ENCODE measurements at regions not wholly inside any gene's neighbourhood (a gene's known extent, or its start where the extent isn't known, plus 50 kb on each side); places are given as distances from the start of the nearest gene placed in this dataset.

GRCh38 chr2:219973136-219973535 is 345.7 kb downstream of the SLC4A3 start:
- Histone ChIP-seq H2BK15ac (ENCODE audit: low read depth, low read length) (no peak overlapping the region), H3K23ac (ENCODE audit: insufficient read length, low read depth, low read length) (no peak overlapping the region), H3K14ac (ENCODE audit: insufficient read depth, low read length) (no peak overlapping the region), H3K27me3 (ENCODE audit: insufficient read depth, low read length) (no peaks in the 10 kb centered on the region), H3K4ac (ENCODE audit: low read depth, low read length) (no peak overlapping the region), H3K23me2 (ENCODE audit: insufficient read length, low read depth, low read length, poor library complexity, severe bottlenecking) (no peaks in the 10 kb centered on the region), H2BK120ac (ENCODE audit: low read depth, low read length, poor library complexity, severe bottlenecking) (no peak overlapping the region), H4K91ac (ENCODE audit: insufficient read length, low read depth, low read length) (no peak overlapping the region), H2AFZ (ENCODE audit: low read length) (no peak overlapping the region), H2BK20ac (ENCODE audit: low read depth, low read length, poor library complexity, severe bottlenecking) (no peak overlapping the region), H3K56ac (ENCODE audit: insufficient read length, low read depth, low read length) (no peak overlapping the region), H3K18ac (ENCODE audit: insufficient read length, low read depth, low read length) (no peak overlapping the region), H3K9me3 (ENCODE audit: control insufficient read depth, low read depth, low read length) (no peaks in the 10 kb centered on the region), H3K79me1 (ENCODE audit: insufficient read depth, low read depth, low read length, poor library complexity, severe bottlenecking) (no peaks in the 10 kb centered on the region), H3K27ac (ENCODE audit: insufficient read length, low read depth, low read length) (no peak overlapping the region), H2BK12ac (ENCODE audit: insufficient read length, low read depth, low read length) (no peak overlapping the region), H3K4me2 (ENCODE audit: insufficient read depth, insufficient read length, low read length) (no peak overlapping the region), H3K4me1 (ENCODE audit: insufficient read depth, low read length) (no peaks in the 10 kb centered on the region; the same call in 1 of the 2 replicates), H2BK5ac (ENCODE audit: insufficient read length, low read length) (no peak overlapping the region), H2AK5ac (ENCODE audit: insufficient read length, low read length) (no peak overlapping the region), H4K8ac (replicated peaks; ENCODE audit: insufficient read length, low read depth, low read length) (no peak overlapping the region), H3K9ac (ENCODE audit: extremely low read depth, insufficient read length, low read length) (no peak overlapping the region), H4K5ac (ENCODE audit: insufficient read length, low read depth, low read length) (no peak overlapping the region), H4K20me1 (ENCODE audit: control insufficient read depth, insufficient read depth, insufficient read length) (no peaks in the 10 kb centered on the region), H3K79me2 (ENCODE audit: insufficient read depth, low read length) (no peaks in the 10 kb centered on the region), H3T11ph (ENCODE audit: low read length) (no peak overlapping the region)
- no peaks in the 10 kb centered on the region; a peak in 1 of 7 replicates for H3K36me3 Mint-ChIP-seq (ENCODE audit: insufficient read depth in 1 of 3, low read depth in 3 of 3)
- no peak for DNase-seq
- peaks cover 11% of the 10 kb centered on the region for H3K27me3 Mint-ChIP-seq (ENCODE audit: low read depth)
- no peak overlapping the region for H3K4me3 Mint-ChIP-seq
- TF ChIP-seq CTCF (conservative IDR thresholded peaks at IDR 0.05), result no peak
- no CpG with 5 or more reads among the region's 1 CpG for WGBS (ENCODE audit: extremely low coverage, insufficient read length, low lambda C conversion rate)
- H3K4me1 Mint-ChIP-seq, result peaks cover 0 to 4% of the 10 kb centered on the region in 2 experiments; a peak in 2 of 4 replicates
- no peak overlapping the region for H3K27ac Mint-ChIP-seq
- peaks cover 0 to 3% of the 10 kb centered on the region in 2 experiments; a peak in 2 of 5 replicates for H3K9me3 Mint-ChIP-seq
